ENCODE measurements at regions not wholly inside any gene's neighbourhood (a gene's known extent, or its start where the extent isn't known, plus 50 kb on each side); places are given as distances from the start of the nearest gene placed in this dataset.
"Not testable (repeated sequence)": the region's sequence is repeated elsewhere in the genome, so short reads cannot be mapped to it uniquely, and the experiment has no call there.

DNA sequence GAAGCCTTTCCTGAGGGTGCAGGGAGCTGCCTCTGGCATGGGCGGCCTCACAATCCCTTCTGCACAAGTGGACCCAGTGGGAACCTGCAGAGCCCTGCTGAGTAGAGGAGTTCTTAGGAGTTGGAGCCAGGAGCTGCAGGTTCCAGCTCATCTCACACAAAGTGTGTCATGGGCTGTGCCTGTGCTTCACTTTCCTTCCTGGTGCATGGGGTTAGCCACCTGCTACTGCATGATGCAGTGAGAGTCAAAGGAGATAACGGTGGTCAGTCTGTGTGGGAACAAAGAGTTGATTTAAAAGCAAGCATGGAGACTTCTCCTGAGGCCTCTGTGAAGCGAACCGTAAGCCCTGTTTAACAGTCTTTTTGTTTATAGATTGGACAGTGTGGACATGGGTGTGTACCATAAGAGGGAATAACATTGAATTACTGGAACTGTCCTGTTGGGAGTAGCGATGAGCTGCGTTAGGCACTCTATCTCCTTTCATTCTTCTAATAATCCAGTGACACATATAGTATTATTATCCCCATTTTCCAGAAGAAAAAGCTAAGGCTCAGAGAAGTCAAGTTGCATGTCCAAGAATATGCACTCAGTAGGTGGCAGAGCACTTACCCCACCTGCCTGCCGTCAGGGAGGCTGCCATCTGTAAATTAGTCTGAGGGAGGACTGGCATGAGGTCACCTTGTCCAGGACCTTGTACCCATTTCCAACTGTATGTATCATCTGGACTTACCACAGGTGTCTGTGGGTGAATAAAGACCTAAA, 68.7 kb upstream of the PRR23C start:
- intact Hi-C loops (cut with DNase I): no loop called here
- peak; percentile 77 for DNase-seq (ENCODE audit: low spot score)

DNA sequence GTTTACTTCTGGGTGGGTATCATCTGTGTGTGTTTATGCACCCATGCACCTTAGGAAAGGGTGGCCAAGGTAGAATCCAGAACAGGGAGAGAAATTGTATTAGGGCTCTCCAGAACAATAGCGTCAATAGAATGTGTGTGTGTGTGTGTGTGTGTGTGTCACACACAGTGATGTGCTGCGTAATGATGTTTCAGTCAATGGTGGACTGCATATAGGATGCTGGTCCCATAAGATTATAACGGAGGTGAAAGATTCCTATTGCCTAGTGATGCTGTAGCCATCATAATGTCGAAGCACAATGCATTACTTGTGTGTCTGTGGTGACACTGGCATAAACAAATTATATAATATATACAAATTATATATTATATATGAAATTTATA, 69.3 kb upstream of the PRR23C start:
- intact Hi-C loops (cut with DNase I): no loop called here
- no peak for DNase-seq (ENCODE audit: low spot score)

DNA sequence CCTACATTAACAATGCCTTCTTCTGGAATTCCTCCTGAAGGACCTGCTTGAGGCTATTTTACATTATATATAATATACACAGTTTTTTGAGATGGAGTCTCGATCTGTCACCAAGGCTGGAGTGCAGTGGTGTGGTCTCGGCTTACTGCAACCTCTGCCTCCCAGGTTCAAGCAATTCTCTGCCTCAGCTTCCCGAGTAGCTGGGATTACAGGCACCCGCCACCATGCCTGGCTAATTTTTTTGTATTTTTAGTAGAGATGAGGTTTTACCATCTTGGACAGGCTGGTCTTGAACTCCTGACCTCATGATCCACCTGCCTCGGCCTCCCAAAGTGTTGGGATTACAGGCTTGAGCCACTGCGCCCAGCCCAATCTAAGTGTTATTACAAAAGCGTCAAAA, 71.9 kb upstream of the PRR23C start:
- intact Hi-C loops (cut with DNase I); DNase-seq (ENCODE audit: low spot score): not testable (repeated sequence)

DNA sequence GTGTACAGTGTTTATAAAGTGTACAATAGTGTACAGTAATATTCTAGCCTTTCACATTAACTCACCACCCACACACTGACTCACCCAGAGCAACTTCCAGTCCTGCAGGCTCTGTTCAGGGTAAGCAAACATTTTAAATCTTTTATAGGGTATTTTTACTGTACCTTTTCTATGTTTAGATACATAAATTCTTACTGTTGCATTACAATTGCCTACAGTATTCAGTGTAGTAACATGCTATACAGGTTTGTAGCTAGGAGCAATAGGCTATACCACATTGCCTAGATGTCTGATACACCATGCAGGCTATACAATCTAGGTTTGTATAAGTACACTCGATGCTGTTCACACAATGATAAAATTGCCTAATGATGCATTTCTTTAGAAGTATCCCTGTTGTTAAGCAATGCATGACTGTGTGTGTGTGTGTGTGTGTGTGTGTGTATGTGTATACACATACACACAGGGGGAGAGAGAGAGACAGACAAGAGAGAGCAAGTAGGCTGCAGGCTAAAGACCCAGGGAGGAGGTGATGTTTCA, 72.5 kb upstream of the PRR23C start:
- intact Hi-C loops (cut with DNase I): no loop called here
- DNase-seq (ENCODE audit: low spot score): no peak

DNA sequence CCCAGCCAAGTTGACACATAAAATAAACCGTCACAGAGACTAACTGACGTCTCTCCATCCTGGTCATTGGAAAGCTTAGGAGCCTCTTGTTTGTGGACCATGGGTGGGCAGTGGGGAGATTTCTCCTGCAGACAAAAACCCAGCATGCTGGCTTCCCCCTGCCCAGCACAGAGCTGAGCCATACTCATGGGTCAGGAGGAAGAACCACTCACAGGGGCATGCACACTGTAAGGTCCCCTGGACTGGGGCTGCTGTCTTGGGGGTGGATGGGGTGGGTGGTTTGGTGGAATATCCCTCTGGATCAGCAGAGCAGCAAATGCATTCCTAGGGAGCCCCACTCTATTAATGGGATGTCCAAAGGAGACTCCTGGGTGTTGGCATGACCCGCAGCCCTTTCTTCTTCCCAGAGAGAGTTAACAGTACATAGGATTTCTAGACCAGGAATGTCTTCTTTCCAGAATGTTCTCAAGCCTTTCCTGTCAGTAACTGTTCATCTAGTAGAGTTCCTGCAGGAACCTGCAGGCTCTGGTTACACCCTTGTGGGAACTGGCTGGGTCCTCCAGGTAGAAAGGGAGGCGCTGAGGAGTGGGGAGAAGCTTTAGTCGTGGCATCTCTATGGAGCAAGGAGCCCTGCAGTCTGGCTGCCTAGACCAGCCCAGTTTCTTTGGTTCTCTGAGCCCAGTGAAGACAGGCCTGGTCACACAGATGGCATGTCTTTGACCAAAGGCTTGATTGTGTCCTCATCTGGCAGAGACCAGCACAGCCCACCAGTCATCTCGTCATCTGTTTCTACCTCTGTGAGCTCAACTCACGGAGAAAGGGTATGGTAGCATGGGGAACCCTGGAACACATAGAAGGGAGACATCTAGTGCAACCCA, 73.4 kb upstream of the PRR23C start:
- intact Hi-C loops (cut with DNase I): no loop called here
- DNase-seq (ENCODE audit: low spot score): no peak

DNA sequence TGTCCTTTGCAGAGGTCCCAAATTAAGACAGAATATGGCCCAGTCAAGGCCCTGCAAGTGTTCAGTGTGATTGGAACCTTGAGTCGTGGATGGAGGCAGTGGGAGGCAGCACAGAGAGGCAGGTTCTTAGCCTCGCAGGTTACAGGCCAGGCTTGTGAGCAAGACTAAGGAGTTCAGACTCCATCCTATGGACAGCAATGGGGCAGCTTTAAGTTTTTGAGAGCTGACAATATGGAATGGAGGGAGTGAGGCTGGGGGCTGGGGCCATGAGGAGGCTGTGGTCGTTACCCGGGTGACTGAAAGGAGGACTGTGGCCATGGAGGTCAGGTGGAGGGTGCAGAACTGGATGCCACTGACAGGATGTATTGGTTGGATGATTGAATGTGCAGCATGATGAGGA, 74.1 kb upstream of the PRR23C start:
- intact Hi-C loops (cut with DNase I): no loop called here

DNA sequence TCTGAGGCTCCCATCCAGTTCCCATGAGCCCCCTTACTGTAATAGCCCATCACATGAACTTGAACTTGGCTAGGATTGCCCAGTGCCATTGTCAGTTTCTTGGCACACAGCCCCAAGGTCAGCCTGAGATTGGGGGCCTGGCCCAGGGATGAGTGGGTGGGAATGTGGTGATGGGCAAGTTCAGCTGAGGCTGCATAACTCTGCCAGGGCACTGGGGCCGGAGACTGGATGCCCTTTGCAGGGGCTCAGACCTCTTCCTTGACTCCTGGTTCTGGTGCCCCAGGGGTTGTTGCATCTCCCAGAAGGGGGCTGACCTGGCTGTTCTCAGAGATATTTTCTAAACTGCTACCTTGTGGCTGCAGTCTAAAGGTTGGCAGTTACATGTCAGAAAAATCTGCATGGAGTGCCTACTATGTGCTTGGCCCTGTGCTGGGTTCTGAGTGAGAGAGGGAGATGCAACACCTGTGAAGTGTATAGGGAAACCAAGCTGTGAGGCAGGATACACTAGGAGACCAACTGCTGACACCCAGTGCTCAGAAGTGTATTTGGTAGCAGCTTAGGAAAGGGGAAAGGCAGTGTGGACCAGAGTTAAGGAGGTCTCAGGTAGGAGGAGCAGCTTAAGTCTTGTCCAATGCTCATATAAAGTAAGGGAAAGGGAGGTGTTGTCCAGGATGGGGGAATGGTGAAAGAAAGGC, 74.8 kb upstream of the PRR23C start:
- intact Hi-C loops (cut with DNase I): no loop called here
- DNase-seq (ENCODE audit: low spot score): no peak

More for the DNA sequence above, 74.1 kb upstream of the PRR23C start:
- DNase-seq (ENCODE audit: low spot score): no peak

DNA sequence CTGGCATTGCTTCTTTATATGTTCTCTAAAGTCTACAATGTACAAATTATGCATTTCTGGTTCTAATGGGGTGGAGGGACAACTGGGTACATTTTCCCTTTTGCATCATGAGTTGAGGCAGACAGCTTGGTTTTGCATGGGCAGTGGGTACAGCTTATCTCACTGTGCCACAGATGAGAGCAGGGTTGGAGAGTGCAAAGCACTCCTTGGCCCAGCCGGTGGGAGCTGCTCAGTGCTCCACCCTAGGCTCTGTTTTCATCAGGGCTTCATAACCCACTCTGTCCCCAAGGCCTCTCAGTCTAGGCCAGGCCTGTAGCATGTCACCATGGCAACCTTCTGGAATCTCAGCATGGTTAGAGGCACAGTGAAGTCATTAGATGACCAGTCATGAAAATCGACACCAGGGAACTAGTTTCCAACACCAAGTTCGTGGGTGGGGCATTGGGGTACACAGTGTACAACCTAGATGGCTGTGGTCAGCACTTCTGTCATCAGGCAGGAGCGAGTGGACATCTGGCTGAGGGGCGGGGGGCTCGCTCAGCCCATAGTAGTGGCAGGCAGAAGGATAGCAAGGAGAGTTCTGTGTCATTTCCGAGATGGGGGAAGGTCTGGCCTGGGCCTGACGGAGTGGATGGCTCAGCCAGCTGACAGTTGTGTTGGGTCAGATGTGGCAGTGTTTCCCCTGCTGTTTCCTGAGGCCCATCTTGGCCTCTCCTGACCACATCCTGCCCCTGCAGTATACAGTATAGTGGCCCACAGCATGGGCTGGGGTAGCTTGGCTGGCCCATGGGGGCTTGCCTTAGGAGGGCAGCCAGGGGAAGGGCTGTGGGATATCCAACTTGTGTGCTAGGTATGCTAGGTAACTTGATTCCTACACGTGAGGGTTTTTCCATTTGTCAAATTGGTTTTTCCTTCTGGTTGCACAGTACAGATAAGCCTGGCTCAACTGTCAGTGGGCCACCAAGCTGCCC, 75.7 kb upstream of the PRR23C start:
- intact Hi-C loops (cut with DNase I): no loop called here
- no peak for DNase-seq (ENCODE audit: low spot score)

DNA sequence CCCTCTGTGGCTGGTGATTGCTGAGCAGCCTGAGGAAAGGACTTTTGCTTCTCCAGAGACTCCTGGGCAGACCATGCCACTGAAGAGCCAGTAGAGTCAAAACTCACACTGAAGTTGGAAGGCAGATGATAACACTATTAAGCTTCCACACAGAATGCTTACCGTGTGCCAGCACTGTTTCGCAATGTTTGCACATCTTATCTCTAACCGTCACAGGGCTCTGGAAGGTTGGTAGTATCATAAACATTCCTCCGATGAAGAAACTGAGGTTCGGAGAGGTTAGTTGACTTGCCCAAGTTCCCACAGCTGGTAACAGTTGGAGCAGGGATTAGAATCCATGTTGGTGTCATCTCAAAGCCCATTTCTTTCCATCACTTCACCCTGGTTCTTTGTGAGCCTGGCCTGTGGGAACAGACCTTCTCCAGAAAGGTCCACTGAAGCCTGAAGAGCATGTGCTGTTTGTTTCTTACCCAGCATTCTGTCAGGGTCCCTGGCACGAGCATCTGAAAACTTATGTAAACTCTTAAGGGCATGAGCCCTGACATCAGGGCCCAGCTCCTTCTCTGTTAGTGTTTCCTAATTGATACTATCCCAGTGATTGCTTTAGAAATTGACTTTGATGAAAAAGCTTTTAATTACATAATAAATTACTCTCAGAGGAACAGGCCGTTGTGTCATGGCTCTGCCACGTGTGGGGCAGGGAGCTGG, 77.0 kb upstream of the PRR23C start:
- DNase-seq (ENCODE audit: low spot score): no peak

DNA sequence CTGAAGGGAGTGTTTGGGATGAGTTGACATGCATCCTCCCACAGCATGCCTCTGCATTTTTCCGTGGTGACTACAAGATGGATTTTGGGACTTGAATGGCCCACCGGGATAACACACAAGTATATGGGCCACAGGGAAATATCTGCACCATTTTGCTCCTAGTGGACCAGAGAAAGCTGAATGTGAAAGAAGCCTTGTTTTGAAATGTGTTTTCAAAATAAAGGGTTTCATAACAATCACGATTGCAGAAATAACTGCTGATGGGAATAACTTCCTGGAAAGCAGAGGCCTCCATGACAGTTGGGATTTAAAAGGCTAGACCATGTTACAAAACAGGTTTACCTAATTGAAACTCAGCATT, 77.5 kb upstream of the PRR23C start:
- intact Hi-C loops (cut with DNase I): no loop called here
- DNase-seq (ENCODE audit: low spot score): no peak

More for the DNA sequence above, 77.0 kb upstream of the PRR23C start:
- intact Hi-C loops (cut with DNase I): no loop called here

DNA sequence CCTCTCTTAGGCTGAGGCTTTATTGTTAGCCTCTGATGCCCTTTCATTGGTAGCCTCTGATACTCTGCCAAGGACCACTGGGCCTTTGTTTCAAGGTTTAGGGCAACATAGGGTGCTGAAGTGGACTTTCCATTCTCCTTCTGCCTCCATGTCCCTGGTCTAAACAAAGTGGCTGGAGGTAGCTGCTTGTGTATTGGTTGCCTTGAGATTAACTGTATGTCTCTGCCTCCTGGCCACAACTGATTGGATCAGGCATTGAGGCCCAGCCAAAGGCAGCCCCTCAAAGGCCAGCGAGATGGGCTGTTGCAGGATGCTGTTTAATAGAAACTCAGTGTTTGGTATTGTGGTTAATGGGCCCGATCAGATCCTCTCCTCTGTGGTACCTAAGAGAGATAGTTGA, 77.9 kb upstream of the PRR23C start:
- no peak for DNase-seq (ENCODE audit: low spot score)
- intact Hi-C loops (cut with DNase I): no loop called here

DNA sequence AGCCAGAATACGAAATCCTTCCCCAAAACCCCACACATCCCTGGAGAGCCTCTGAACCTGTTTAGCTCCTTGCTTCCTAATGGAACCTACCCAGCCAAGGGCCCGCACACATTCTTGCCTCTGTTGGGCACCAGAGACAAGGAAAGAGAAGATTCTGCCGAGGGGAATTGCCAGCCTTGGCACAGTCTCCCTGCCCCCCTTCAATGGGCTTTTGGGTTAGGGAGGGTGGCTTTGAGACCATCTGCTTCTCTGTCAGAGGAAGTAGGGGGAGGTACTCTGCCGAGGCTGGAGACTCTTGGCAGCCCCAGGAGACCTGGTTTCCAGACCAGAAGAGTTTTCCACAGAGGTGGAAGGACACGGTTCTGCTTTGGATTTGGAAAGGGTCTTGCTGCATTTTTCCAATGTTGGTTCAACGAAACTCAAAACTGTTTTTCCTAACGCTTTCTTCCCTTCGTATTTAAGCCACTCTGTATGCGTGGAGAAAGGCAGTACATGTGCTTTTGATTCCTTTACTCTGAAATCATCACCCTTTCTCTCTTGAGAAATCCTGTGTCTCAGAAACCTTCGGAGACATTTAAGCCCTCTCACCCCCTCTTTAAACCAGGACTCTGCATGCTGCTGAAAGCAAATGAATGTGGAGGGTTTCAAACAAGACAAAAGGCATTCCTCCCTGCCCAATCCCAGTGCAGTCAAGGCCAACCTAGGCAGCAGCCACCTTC, 78.8 kb upstream of the PRR23C start:
- intact Hi-C loops (cut with DNase I): no loop called here
- DNase-seq (ENCODE audit: low spot score): no peak

DNA sequence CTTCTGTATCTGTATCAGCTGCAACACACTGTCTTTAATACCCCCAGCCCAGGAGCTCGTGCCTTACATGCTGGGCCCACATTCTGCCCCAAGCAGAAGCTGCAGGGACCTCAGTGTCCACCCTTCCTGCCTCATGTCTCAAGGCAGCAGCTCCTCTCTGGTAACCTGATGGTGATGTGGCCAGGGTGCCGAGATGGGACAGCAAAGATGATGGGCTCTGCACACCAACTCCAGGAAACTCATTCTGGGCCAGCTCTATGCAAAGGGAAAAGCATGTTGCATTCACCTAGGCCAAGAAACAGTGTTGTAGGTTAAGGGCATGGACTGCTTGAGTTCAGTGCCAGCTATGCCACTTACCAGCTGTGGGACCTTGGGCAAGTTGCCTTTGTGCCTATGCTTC, 79.5 kb upstream of the PRR23C start:
- no peak for DNase-seq (ENCODE audit: low spot score)
- intact Hi-C loops (cut with DNase I): no loop called here

DNA sequence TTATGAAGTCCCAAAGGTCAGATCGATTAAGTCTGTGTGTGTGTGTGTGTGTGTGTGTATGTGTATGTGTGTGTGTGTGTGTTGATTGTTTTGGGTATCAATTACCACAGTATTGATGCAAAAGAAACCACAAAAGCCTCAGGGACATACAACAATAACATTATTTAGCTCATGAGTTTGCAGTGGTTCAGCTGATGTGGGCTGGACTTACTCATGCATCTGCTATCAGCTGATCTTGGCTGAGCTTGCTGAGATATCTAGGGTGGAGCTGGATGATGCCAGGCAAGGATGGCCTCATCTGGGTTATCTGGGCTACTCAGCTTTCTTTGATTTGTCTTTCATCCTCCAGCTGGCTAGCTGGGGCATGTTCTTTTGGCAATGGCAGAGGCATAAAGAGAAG, 82.4 kb upstream of the PRR23C start:
- no peak for DNase-seq (ENCODE audit: low spot score)
- intact Hi-C loops (cut with DNase I): no loop called here

DNA sequence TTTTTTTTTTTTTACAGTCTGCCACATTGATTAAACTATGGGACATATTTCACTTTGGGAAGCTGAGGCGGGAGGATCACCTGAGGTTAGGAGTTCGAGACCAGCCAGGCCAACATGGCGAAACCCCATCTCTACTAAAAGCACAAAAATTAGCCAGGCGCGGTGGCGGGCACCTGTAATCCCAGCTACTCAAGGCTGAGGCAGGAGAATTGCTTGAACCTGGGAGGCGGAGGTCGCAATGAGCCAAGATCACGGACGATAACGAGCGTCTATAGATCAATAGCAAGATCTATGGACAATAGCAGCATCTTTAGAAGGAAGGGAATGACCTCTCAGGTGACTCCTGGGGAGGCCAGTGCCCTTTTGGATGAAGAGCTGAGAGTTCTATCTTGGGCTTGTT, 82.9 kb upstream of the PRR23C start:
- intact Hi-C loops (cut with DNase I); DNase-seq (ENCODE audit: low spot score): not testable (repeated sequence)

DNA sequence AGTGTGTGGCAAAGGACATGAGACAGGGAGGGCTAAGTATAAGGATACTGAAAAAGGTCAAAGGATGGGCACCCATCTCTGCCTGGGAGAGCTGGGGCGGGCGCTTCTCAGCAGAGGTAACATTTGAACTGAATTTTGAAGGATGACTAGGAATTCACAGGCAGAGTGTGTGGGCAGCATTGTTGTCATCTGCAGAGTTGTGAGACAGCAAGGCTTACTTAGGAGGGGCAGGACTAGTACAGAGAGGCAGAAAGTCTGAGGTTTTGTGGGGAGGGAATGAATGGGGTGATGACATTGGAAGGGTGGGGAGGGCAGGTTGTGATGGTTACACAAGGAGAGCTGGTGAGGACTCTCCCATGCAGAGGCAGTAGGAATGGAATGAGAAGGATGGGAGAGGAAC, 84.1 kb upstream of the PRR23C start:
- DNase-seq (ENCODE audit: low spot score): no peak
- intact Hi-C loops (cut with DNase I): no loop called here

DNA sequence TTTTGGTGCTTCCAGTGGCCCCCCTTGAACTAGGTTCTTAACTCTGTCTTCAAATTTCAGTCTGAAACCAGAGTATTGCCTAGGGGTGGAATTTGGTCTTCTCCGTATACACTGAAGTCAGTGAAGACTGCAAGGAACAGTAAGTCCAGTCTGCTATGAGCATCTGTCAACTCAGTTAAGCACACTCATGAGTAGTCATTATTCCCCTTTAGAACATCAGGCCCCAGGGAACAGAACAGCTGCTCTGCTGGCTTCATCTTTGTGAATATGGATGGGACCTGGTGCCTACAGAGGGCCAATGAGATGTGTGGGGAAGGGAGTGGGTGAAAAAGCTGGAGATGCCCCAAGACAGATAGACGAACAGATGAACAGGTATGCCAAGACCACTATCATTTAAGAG, 85.2 kb upstream of the PRR23C start:
- DNase-seq (ENCODE audit: low spot score): no peak
- intact Hi-C loops (cut with DNase I): no loop called here

Measured in posterior vena cava (tissue), 2 donors.